HepG2 (cell line): ENCODE measurements at regions not wholly inside any gene's neighbourhood (a gene's known extent, or its start where the extent isn't known, plus 50 kb on each side); places are given as distances from the start of the nearest gene placed in this dataset.

ENCODE experiments used
- ELF1 ChIP-seq: sonication (generic); formaldehyde crosslinking; IDR thresholded peaks from 2 replicates; pipeline ENCODE4 v1.4.0; 2020; ENCODE audit warnings: missing genetic modification reagents
- EZH2 ChIP-seq: conservative IDR thresholded peaks from 2 replicates; pipeline ENCODE4 v1.6.1; 2012; ENCODE audit warnings: mild to moderate bottlenecking, low read depth, low read length, moderate library complexity
- FOXA1 ChIP-seq, 2 experiments: fragments of 450-650 bp in 1 of 2; sonication (generic) in 1 of 2; formaldehyde crosslinking in 1 of 2; IDR thresholded peaks; 2 replicates each; pipeline versions ENCODE4 v1.4.0 to v1.6.1; 2016 to 2020; ENCODE audit warnings: missing genetic modification reagents in 1 of 2
- KLF9 ChIP-seq: IDR thresholded peaks from 2 replicates; pipeline ENCODE4 v1.6.1; 2016; ENCODE audit warnings: low read depth
- SETDB1 ChIP-seq: sonication (generic); formaldehyde crosslinking; IDR thresholded peaks from 2 replicates; pipeline ENCODE4 v1.5.1; 2020; ENCODE audit warnings: missing genetic modification reagents, mild to moderate bottlenecking, borderline replicate concordance
- TAF15 ChIP-seq: fragments of 200-400 bp; formaldehyde crosslinking; IDR thresholded peaks from one replicate; pipeline ENCODE4 v1.6.1; 2018; ENCODE audit warnings: mild to moderate bottlenecking, low read depth, low read length; ENCODE audit not compliant: poor library complexity, severe bottlenecking
- ZNF280B ChIP-seq: sonication (generic); formaldehyde crosslinking; IDR thresholded peaks from 2 replicates; pipeline ENCODE4 v1.5.0; 2020; ENCODE audit warnings: missing genetic modification reagents, mild to moderate bottlenecking, borderline replicate concordance
- ZNF503 ChIP-seq: sonication (generic); formaldehyde crosslinking; IDR thresholded peaks from 2 replicates; pipeline ENCODE4 v1.4.0; 2020; ENCODE audit warnings: missing genetic modification reagents

GRCh38 chr7:68269405-68269804, 1272.8 kb downstream of the TYW1 start:
- no peak for TF ChIP-seq FOXA1 (IDR thresholded peaks at IDR 0.05)
- TF ChIP-seq FOXA1 (CRISPR knock-in tag; IDR thresholded peaks at IDR 0.05), result no peak
- TF ChIP-seq SETDB1, result no peak
- no peak for TF ChIP-seq ELF1 (CRISPR knock-in tag)
- TF ChIP-seq ZNF503, result no peak
- no peak for TF ChIP-seq TAF15
- TF ChIP-seq KLF9 (CRISPR knock-in tag), result no peak
- TF ChIP-seq ZNF280B, result no peak
- no peak for TF ChIP-seq EZH2
